Mesenteric fat pad (tissue), 1 donor: ENCODE measurements at regions not wholly inside any gene's neighbourhood (a gene's known extent, or its start where the extent isn't known, plus 50 kb on each side); places are given as distances from the start of the nearest gene placed in this dataset.

Experiments used
- DNase-seq: peaks from one replicate; pipeline ENCODE4 v3.0.0-alpha.2; 2020; ENCODE audit warnings: low spot score
- donor health status: DM: yes; HTN: yes; CAD: no.

DNA sequence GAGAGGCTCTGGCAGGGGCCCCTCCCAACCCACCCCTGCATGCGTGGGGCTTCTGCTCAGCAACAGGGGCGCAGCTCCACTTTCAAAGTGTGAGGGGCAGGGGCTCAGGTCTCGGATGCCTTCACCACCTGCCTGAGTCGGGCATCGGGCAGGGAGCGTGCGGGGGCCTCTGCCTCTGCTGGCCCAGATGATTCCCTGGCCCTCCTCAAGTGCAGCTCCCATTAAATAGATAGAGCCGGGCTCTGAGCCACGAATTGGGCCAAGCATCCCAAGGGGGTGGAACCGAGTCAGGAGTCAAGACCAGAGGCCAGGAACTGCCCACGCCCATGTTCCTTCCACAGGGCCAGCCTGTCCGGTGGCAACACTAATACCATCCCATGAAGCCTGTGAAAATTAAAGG is 108.9 kb upstream of the FAM20C start:
- DNase-seq = peak; percentile 87

DNA sequence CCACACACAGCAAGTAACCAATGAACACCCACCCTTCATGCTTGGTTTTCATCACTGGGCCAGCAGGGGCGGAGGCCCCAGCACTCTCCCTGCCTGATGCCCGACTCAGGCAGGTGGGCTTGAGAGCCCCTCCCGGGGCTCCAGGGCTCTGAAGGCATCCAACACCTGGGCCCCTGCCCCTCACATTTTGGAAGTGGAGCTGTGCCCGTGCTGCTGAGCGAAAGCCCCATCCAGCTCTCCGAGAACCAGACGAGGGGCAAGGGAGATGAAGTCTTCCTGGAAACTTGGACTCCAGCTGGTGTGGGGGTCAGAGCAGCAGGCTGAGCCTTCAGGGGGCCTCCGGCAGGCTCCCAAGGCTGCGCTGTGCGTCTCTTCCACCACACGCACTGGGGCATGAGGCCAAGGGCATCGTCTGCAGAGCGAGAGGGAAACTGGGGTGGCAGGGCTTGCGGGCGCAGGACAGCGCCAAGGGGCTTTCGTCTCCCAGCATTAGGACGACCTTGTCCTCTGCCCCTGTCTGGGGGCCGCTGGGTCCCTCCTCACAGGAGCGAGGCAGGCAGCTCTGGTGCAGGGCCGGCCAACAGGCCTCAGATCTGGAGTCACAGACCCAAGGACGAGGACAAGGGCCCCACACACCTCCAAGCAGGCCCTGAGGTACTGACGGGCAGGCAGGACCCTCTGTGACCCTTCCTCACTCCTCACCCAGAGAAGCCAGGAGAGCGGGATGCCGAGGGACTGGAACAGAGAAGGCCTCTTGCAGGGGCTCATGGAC is 108.3 kb upstream of the FAM20C start:
- DNase-seq = peak; percentile 86

DNA sequence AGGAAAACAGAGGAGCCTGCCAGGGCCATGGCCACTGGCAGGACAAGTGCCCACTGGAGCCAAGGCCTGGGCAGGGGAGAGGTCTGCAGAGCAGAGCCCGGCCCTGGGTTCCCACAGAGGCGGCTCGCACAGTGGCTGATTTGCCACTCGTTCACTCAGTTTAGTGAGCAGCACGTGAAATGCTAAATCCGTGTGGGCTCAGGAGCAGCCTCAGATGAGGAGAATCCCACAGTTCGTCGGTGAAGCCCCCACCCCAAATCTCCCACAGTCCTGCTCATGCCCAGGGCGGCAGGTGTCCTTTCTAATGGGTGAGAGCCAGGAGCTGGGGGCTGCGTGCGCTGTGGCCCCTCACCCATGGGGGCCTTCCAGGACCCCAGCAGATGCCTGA is 107.7 kb upstream of the FAM20C start:
- peak; percentile 64 for DNase-seq

DNA sequence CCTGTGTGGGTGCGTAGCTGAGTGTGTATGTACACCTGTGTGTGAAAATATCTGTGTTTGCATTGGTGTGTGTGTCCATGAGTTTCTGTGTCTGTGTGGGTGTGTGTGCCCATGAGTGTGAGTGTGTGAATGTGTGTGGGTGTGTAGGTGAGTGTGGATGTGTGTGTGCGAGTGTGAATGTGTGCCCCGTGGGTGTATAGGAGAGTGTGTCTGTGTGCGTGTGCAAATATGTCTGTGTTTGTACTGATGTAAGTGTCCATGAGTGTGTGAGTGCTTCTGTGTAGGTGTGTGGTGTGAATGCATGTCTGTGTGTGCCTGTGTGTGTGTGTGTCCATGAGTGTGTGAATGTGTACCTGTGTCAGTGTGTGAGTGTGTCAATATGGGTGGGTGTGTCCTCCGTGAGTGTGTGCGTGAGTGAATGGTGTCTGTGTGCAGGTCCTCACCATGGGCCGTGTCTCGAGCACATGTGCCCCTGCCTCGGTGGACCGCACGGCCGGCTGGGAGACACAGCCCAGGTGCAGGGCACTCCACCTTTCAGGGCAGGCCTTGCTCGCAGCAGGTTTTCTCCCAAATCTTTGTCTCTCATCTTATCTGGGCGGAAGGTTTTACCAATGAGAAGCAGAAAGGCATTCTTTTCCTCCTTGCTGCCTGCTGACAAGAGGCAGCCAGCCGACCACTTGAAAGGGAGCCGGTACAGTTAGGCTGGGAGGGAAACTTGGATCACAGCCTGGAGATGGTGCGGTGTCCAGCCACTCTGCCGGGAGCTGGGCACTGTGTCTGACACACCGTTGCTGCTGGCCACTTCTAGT is 107.1 kb upstream of the FAM20C start:
- DNase-seq = peak; percentile 57

DNA sequence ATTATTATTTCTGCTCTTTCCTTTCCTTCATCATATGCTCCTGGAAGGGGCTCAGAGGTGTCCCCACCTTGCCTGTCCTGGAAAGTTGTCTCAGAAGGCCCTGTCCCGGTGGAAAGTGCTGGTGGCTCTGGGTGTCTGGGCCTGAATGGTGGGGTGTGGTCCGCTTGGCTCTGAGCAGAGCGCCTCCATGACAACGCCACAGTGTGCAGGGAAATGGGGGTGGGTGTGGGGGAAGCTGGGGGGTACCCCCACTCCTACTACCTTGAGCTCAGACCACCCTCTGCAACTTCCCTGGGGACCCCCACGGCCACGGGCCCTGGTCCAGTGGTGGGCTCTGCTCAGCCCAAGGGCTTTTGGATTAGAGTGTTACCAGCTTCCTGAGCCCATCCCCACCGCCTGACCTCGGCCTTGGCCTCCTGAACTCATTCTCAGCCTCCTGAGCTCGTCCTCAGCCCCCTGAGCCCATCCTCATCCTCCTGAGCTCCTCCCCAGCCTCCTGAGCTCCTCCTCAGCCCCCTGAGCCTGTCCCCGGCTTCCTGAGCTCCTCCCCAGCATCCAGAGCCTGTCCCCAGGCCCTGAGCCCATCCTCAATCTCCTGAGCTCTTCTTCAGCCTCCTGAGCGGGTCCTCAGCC is 106.4 kb upstream of the FAM20C start:
- peak; percentile 74 for DNase-seq

DNA sequence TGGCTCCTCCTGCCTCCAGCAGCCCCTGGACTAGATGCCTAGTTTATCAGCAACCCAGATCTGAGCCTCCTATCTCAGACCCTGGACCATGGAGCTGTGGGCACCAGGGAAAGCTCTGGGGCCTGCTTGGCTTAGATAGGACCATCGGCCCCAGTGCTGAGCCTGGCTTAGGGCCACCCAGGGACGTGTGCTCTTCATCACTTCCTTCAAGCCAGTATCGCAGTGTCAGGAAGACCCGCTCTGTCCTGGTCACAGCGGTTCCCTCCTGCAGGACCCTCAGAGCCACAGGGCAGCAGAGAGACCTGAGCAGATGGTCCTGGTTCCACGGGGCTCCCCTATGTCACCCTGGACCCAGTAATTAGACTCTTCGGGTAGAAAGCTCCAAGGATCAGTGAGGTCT is 105.7 kb upstream of the FAM20C start:
- DNase-seq = no peak

DNA sequence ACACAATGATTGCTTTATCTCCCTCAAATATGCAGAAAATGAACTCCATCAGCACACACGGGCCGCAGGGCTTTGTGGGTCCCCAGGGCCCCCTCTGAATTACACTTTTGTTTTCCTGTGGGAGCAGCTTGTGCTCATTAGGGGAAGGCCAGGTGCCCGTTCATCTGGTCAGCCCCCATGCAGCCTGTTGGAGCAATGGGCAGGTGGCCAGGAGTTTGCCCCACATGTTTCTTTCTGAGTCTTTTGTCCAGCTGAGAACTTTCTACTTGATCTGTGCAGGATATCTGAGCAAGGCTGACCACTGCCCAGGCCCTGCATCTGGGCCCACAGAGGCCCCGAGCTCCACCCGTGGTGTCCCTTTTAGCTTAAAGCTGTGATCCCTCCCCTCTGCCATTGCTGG is 105.3 kb upstream of the FAM20C start:
- DNase-seq = peak; percentile 80

DNA sequence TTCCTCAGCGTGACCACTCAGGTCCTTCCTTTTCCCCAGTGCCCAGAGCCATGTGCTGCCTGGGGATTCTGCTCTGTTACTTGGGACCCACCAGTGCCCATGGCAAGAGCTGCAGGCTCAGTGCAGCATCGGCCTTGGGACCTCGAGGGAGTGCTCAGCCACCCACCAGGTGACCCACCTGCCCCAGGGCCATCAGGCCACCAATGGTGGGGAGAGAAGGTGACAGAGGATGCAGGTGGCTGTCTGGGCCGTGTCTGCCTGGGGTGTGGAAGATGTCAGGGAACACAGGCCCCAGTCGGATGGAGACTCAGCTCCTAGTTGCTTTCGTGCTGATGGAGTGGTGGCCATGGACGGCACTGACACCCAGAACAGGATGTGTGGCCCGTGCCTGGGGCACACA is 104.7 kb upstream of the FAM20C start:
- no peak for DNase-seq

DNA sequence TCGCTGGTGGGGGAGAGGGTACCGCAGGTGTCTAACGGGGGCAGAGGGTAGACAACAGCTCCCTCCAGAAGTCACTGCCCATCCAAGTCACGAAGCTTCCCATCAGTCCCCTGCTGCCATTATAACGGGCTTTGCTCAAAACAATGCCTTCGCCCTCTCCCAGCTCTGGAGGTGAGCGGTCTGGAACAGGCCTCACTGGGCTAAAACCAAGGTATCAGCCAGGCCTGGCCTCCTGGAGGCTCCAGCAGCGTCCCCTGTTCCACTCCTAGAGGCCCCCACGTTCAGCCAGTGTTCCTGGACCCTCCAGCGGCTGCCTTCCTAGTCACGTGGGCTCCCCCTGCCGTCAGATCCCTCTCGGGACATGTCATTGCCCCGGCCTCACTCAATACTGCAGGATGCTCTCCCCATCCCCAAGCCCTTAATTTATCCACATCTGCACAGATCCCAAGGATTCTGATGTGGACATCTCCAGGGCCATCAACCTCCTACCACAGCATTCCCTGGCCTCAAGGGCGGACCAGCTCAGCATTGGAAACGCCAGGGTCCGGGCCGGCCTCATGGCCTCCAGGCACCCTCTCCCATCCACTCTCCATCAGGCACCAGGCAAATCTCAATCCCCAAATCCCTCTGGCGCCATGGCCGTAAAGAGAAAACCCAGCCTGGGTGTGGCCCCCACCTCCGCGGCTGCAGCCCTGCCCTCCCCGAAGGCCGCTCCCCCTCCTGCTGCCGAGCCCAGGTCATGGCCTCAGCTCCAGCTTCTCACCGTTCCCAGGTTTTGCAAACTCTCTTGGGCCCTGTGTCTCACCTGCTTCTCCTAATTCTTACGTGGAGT is 104.1 kb upstream of the FAM20C start:
- DNase-seq = peak; percentile 83

DNA sequence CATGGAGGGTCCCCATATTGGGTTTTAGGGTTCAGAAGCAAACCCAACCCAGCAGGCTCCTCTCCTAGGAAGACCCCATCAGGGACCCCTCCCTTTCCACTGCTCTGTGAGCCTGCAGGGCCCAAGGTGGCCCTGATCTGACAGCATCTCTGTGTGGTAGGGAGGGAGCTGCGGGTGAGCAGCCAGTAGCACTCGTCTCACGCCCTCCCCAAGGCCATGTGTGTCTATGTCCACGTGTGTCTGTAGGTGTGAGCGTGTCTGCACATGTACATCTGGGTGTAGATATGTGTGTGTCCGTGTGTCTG is 103.5 kb upstream of the FAM20C start:
- no peak for DNase-seq

DNA sequence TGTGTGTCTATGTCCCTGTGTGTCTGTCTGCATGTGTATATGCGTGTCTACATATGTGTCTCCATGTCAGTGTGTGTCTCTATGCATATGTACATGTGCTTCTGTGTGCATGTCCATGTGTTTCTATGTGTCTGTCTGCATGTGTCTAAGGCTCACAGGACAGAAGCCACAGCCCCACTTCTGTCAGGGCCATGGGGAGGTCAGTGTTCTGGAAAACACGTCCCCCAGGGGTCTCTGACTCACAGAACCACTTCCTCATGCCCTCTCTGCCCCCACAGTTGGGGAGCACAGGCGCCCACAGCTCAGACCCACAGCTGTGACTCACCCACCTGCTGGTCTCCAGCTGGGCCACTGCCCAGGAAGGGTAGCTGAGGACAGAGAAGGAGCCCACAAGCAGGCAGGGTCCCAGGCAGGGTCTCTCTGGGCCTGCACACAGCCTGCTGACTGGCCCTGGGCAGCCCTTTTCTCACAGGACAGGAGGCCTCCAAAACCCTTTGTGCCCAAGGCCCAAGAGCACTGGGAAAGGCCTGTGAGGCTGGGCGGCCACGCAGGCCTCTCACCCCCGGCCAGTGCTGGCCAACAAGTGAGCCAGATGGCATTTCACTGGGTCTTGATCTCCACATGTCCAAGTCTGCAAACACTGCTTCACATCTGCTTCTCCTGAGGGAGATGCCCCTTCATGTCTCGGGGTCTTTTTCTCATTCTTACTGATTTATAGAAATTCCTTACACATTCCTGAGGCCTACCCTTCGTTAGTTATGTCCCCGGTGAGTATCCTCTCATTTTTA is 102.9 kb upstream of the FAM20C start:
- peak; percentile 91 for DNase-seq

DNA sequence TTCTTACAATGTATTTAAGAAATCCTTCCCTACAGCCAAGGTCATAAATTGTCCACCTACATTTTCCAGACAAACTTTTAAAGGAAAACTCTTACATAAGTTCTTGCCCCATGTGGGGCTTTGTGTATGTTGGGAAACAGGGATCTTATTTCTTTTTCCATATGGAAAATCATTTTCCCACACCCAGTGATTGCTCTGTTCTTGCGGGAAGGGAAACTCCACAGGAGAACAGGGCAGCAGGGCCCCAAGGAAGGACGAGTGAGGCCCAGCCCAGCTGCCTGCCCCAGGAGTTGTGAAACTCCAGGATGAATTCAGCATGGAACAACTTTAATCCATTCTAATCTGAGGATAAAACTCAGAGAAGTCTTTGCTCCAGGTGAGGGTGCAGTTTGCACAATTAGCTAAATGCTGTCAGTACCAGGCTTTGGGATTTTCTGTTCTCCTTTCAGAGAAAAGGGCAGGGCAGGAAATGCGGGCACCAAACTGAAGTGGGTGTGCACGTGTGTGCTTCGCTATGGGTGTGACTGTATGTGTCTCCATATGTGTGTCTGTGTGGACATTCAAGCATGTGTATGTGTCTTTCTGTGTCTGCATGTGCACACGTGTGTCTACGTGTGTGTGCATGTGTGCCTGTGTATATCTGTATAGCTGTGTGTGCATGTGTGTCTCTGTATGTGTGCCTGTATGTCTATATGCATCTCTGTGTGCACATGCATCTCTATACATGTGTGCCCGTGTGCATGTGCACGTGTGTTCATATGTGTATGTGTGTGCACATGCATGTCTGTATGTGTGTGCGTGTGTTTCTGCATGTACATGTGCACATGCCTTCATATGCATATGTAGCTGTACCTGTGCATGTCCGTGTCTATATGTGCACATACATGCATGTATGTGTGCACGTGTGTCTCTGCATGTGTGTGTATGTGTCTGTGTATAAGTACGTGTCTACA is 102.0 kb upstream of the FAM20C start:
- no peak for DNase-seq

DNA sequence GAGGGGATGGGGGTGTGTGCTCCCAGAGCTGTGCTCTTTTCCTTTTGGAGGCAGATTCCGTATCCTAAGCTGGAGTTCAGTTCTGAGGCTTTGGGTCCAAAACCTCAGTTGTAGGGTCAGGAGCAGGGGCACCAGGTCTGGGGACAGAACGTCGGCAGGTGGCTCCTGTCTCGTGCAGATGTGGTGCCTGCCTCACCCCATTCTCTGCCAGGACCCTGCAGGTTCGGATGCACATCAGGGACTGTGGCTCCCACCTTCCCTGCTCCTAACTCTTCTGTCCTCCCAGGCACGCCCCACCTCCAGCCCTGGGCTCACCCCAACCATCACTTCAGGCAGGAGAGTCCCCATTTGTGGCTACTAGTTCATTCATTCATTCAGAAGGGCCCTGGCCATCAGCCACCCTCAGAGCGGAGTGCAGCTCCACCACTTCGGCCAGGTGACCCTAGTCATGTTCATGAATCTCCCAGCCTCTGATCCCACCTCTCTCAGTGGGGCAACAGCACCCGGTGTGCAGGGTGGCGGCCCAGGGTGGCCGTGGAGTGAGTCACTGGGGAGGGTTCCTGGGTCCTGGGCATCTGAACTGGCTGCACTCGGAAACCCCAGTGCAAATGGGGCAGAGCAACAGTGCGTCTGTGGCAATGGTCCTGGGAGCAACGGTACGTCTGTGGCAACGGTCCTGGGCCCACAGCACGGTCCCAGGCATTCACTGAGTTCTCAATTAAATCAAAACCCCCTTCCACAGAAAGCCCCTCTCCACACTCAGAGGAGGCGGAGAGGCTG is 100.8 kb upstream of the FAM20C start:
- no peak for DNase-seq

DNA sequence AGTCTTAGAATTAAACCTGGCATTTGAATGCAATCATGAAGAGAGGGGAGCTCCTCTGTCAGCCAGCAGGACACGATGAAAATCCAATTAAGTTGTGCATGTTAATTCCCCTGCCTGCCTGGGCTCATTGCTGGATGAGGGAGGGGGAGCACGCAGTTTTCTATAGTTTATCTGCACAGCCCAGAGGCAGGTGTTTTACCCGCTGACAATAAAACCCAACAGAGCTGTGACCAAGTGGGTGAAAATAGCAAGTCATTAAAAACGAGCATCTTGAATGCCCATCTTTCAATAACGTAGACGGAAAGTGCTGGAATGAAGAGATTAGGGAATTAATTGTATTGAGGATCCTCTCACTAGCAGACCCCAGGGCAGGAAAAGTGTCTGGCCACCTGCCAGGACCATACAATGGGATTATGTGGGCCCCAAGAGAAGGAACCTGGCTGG is 100.1 kb upstream of the FAM20C start:
- no peak for DNase-seq

DNA sequence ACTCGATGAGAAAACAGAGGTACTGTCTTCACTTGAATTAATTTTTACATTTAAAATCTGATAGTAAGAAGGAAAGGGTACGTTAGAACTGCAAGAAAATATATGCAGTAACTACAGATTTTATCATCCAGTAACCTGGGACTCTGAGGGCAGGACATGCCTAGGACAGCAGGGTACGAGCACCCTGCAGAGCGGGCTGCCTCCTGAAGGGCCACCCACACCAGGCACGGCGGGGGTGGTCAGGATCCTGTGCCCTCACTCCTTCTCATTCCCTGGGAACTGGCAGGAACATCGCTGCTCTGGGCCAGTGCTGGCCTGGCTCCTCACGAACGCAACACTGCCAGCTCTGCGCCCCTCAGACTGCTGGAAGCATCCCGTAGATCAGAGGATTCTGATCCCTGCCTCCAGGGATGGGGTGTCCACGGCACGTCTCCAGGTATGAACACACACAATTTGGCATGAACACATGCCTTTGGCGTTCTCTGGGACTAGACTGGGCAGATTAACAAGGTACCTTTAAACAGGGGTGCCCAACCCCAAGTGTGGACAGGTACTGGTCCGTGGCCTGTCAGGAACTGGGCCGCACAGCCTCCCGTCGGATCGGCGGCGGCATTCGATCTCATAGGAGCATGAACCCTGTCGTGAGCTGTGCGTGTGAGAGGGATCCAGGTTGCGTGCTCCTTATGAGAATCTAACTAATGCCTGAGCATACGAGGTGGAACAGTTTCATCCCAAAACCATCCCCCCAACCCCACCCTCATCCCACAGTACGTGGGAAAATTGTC is 99.3 kb upstream of the FAM20C start:
- DNase-seq = no peak

DNA sequence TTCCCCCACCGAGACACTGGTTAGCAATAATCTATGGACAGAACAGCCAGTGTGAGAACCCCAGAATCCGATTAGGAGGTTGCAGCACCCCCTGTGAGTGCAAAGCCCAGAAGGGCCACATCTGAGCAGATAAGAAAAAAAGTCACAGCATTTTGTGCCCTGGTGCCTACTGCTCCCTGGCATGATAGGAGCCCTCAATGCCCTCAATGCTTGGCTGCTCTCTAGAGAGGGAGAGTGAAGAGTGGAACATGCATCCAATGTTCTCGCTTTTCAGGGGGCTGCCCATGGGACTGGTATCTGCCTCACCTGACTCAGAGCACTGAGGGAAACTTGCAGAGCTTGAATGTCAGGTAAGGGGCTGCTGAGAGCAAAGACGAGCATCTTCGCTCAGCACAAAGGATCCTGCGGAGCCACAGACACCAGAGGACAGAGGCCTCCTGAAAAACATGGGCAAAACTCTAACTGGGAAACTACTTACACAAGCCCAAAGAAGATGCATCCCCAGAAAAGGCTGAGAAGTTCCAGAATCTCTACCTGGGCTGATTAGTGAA is 98.0 kb upstream of the FAM20C start:
- no peak for DNase-seq

DNA sequence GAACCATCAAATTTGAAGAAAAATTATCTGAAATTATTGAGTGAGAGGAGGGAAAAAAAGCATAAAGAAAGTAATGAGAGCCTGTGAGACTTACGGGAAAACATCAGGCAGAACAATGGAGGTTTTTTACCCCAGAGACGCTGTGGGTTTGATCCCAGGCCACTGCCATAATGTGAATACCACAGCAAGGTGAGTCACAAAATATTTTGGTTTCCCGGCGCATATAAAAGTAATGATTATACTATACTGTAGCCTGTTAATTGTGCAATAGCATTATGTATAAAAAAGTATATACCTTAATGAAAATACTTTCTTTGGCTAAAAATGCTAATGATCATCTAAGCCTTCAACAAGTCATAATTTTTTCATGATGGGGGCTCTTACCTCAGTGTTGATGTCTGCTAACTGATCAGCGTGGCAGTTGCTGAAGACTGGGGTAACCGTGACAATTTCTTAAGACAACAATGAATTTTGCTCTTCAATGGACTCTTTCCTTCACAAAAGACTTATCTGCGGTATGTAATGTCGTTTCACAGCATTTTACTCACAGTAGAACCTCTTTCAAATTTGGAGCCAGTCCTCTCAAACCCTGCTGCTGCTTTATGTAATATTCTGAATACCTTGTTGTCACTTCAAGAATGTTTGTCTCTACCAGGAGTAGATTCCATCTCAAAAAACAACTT is 97.0 kb upstream of the FAM20C start:
- DNase-seq = no peak
